Cardiac fibroblast (primary cell): ENCODE measurements at regions not wholly inside any gene's neighbourhood (a gene's known extent, or its start where the extent isn't known, plus 50 kb on each side); places are given as distances from the start of the nearest gene placed in this dataset.
A peak's percentile ranks its signal among the peaks of the same experiment; 100 is the strongest.
"Not testable (repeated sequence)": the region's sequence is repeated elsewhere in the genome, so short reads cannot be mapped to it uniquely, and the experiment has no call there.

Experiments used
- DNase-seq, 2 donors: peaks; one replicate each; pipeline versions ENCODE4 v3.0.0 to v3.0.0-alpha.2; 2010; ENCODE audit warnings: low read depth in 2 of 2
- H3K4me3 ChIP-seq, 2 donors: replicated peaks in 1 of 2; 1 replicate in 1 of 2; 2 replicates in 1 of 2; pipeline ENCODE4 v1.5.1; 2011; ENCODE audit warnings: low read depth in 2 of 2, low read length in 2 of 2, mild to moderate bottlenecking in 2 of 2, moderate library complexity in 1 of 2
- CTCF ChIP-seq: IDR thresholded peaks from one replicate; pipeline ENCODE4 v1.5.1; 2011; ENCODE audit warnings: low read depth, mild to moderate bottlenecking, low read length, inconsistent platforms

- H3K4me3 ChIP-seq, result no peak overlapping the region
- no peak for TF ChIP-seq CTCF
- DNase-seq, result no peak
Measured at GRCh38 chr4:66000510-66001117, 330.3 kb upstream of the EPHA5 start.

- H3K4me3 ChIP-seq, result no peak overlapping the region
- no peak for DNase-seq
- TF ChIP-seq CTCF, result no peak
Measured at GRCh38 chr4:65999518-65999871, 329.2 kb upstream of the EPHA5 start.

GRCh38 chr4:65998807-65999517, 328.7 kb upstream of the EPHA5 start:
- not testable (repeated sequence) for H3K4me3 ChIP-seq, DNase-seq

- TF ChIP-seq CTCF, result no peak
- peak; percentile 39 to 65 for DNase-seq
- H3K4me3 ChIP-seq, result no peak overlapping the region
Measured at GRCh38 chr4:65983061-65983460, 312.8 kb upstream of the EPHA5 start.

GRCh38 chr4:65976287-65976686, 306.0 kb upstream of the EPHA5 start:
- no peak for DNase-seq
- no peak for TF ChIP-seq CTCF
- H3K4me3 ChIP-seq, result no peak overlapping the region

GRCh38 chr4:65973186-65973585, 302.9 kb upstream of the EPHA5 start:
- TF ChIP-seq CTCF, result no peak
- no peak overlapping the region for H3K4me3 ChIP-seq
- no peak for DNase-seq

GRCh38 chr4:65971686-65972085, 301.4 kb upstream of the EPHA5 start:
- DNase-seq, result no peak
- H3K4me3 ChIP-seq, result no peak overlapping the region
- no peak for TF ChIP-seq CTCF
